Karpas-422 (cell line): ENCODE measurements at regions not wholly inside any gene's neighbourhood (a gene's known extent, or its start where the extent isn't known, plus 50 kb on each side); places are given as distances from the start of the nearest gene placed in this dataset.

ENCODE experiments used
- DNase-seq: peaks from one replicate; pipeline ENCODE4 v3.0.0-alpha.2; 2015
- H2AFZ ChIP-seq: fragments of 200-600 bp; sonication (generic); 2 replicates; pipeline ENCODE4 v1.6.1; 2014; ENCODE audit warnings: antibody characterized with exemption, low read length, mixed read lengths
- H3K27ac ChIP-seq: fragments of 200-600 bp; sonication (generic); 2 replicates; pipeline ENCODE4 v1.5.1; 2014; ENCODE audit warnings: mild to moderate bottlenecking, low read length, moderate library complexity
- H3K27me3 ChIP-seq: fragments of 200-600 bp; sonication (generic); 2 replicates; pipeline ENCODE4 v1.6.1; 2014; ENCODE audit warnings: low read length, mixed read lengths
- H3K36me3 ChIP-seq: fragments of 200-600 bp; sonication (generic); 2 replicates; pipeline ENCODE4 v1.6.1; 2014; ENCODE audit warnings: low read length, mixed read lengths; ENCODE audit not compliant: insufficient read depth
- H3K4me1 ChIP-seq: fragments of 200-600 bp; sonication (generic); 2 replicates; pipeline ENCODE4 v1.6.1; 2014; ENCODE audit warnings: mild to moderate bottlenecking, low read length, mixed read lengths
- H3K4me2 ChIP-seq: fragments of 200-600 bp; sonication (generic); 2 replicates; pipeline ENCODE4 v1.6.1; 2014; ENCODE audit warnings: low read length, low read depth, mild to moderate bottlenecking; ENCODE audit not compliant: poor library complexity, severe bottlenecking
- H3K4me3 ChIP-seq: fragments of 200-600 bp; sonication (generic); 2 replicates; pipeline ENCODE4 v1.5.1; 2014; ENCODE audit warnings: mild to moderate bottlenecking, antibody characterized with exemption, low read length, mixed read lengths
- H3K79me2 ChIP-seq: fragments of 200-600 bp; sonication (generic); 2 replicates; pipeline ENCODE4 v1.6.1; 2014; ENCODE audit warnings: mild to moderate bottlenecking, low read length, mixed read lengths
- H3K9ac ChIP-seq: fragments of 200-600 bp; sonication (generic); 2 replicates; pipeline ENCODE4 v1.6.0; 2014; ENCODE audit warnings: low read length
- H3K9me2 ChIP-seq: fragments of 200-600 bp; sonication (generic), shearing (Covaris generic); replicated peaks from 2 replicates; pipeline ENCODE4 v1.6.0; 2014; ENCODE audit warnings: mild to moderate bottlenecking, low read length, moderate library complexity; ENCODE audit not compliant: insufficient read depth
- H3K9me3 ChIP-seq: fragments of 300-700, 200-600 bp; sonication (generic); 2 replicates; pipeline ENCODE4 v1.6.1; 2014; ENCODE audit warnings: low read length, mixed read lengths
- H4K20me1 ChIP-seq: fragments of 200-600 bp; sonication (generic); 2 replicates; pipeline ENCODE4 v1.6.1; 2014; ENCODE audit warnings: mild to moderate bottlenecking, antibody characterized with exemption, low read length, low read depth; ENCODE audit not compliant: insufficient read depth

DNA sequence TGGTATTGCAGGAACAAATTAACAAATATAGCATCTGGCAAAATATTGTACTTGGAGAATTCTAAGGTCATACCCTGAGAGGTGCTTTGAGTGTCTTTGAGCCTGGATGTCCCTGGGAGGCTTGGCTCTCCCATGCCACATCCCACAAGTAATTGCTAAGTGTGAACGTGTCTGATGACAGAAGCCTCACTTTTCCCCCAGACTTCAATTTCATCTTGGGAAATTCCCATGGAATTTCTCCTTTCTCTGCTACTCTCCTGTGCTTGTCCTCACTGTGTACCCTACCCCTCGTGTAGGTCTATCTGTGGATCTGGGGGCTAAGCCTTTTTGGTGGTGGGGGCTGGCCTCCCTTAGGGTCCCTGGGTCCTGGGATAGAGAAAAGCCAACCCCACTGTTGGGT is 293.3 kb downstream of the TCF7L2 start:
- Histone ChIP-seq H3K27ac (no peak overlapping the region), H4K20me1 (no peaks in the 10 kb centered on the region), H3K4me3 (no peak overlapping the region), H3K9me3 (no peaks in the 10 kb centered on the region), H3K36me3 (no peaks in the 10 kb centered on the region), H2AFZ (no peak overlapping the region), H3K9ac (no peak overlapping the region), H3K79me2 (no peaks in the 10 kb centered on the region), H3K4me1 (no peaks in the 10 kb centered on the region), H3K27me3 (no peaks in the 10 kb centered on the region), H3K9me2 (no peaks in the 10 kb centered on the region), H3K4me2 (no peak overlapping the region)
- DNase-seq, result no peak

DNA sequence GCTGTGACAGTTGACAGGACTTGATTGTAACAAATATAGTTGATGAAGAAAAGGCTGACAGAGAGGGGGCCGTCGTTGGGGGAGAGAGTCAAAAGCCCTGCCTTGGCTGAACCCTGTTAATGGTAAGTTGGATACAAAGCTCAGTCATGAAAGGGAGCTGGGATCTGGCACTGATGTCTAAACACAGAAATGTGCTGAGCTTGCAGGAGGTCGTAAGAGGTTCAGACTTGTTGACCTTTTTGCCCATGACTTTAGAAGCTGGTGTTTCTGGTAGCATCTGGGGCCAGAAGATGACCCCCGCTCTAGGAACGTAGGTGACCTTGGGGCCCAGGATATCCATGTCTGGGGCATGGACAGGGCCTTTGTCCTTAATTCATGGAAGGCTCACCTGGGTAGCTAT is 294.7 kb downstream of the TCF7L2 start:
- Histone ChIP-seq H3K4me1 (no peaks in the 10 kb centered on the region), H3K9me3 (no peaks in the 10 kb centered on the region), H3K27ac (no peak overlapping the region), H3K4me3 (no peak overlapping the region), H2AFZ (no peak overlapping the region), H3K9ac (no peak overlapping the region), H3K36me3 (no peaks in the 10 kb centered on the region), H3K27me3 (no peaks in the 10 kb centered on the region), H3K9me2 (no peaks in the 10 kb centered on the region), H3K4me2 (no peak overlapping the region), H4K20me1 (no peaks in the 10 kb centered on the region), H3K79me2 (no peaks in the 10 kb centered on the region)
- no peak for DNase-seq

DNA sequence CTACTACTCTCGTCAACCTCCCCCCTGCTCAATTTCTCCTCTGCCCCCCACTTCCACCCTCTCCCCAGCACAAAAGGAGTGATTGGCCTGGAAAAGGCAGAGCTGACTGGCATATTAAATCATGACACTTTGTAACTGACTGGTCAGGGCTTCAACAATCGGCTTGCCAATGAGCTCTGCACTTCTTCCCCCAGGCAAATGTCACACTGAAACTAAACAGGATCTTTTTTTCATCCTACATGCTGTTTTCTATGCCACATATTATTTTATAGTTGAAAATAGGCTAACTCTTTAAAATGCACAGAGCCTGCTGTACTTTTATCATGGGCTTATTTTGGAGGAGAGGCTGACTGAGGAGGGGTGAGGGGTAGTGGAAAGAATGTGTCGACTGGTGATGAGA is 295.2 kb downstream of the TCF7L2 start:
- no peak overlapping the region for H2AFZ ChIP-seq
- no peak for DNase-seq
- H3K79me2 ChIP-seq, result no peaks in the 10 kb centered on the region
- H3K9ac ChIP-seq, result no peak overlapping the region
- no peaks in the 10 kb centered on the region for H3K36me3 ChIP-seq
- no peaks in the 10 kb centered on the region for H3K27me3 ChIP-seq
- no peak overlapping the region for H3K4me3 ChIP-seq
- no peak overlapping the region for H3K4me2 ChIP-seq
- no peaks in the 10 kb centered on the region for H3K4me1 ChIP-seq
- H4K20me1 ChIP-seq, result no peaks in the 10 kb centered on the region
- H3K9me3 ChIP-seq, result no peaks in the 10 kb centered on the region
- no peaks in the 10 kb centered on the region for H3K9me2 ChIP-seq
- no peak overlapping the region for H3K27ac ChIP-seq

DNA sequence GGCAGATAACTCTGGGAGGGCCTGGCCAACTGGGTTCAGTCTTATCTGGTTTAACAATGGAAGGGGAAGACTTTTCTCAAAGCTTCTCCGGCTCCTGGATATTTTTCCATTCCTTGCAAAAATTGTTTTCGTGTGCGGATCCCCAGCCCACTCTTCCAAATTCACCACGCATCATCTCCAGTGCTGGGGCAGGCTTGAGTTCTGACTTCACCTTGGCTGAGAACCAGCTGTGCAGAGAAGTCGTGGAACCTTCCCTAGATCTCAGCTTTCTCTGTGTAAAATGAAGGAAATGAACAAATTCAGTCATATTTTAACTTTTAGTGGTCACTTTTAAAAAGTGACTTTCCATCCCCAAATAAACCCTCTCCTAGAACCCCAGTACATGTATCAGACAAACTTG is 297.0 kb downstream of the TCF7L2 start:
- Histone ChIP-seq H3K9me2 (no peaks in the 10 kb centered on the region), H3K4me3 (no peak overlapping the region), H3K9ac (no peak overlapping the region)

DNA sequence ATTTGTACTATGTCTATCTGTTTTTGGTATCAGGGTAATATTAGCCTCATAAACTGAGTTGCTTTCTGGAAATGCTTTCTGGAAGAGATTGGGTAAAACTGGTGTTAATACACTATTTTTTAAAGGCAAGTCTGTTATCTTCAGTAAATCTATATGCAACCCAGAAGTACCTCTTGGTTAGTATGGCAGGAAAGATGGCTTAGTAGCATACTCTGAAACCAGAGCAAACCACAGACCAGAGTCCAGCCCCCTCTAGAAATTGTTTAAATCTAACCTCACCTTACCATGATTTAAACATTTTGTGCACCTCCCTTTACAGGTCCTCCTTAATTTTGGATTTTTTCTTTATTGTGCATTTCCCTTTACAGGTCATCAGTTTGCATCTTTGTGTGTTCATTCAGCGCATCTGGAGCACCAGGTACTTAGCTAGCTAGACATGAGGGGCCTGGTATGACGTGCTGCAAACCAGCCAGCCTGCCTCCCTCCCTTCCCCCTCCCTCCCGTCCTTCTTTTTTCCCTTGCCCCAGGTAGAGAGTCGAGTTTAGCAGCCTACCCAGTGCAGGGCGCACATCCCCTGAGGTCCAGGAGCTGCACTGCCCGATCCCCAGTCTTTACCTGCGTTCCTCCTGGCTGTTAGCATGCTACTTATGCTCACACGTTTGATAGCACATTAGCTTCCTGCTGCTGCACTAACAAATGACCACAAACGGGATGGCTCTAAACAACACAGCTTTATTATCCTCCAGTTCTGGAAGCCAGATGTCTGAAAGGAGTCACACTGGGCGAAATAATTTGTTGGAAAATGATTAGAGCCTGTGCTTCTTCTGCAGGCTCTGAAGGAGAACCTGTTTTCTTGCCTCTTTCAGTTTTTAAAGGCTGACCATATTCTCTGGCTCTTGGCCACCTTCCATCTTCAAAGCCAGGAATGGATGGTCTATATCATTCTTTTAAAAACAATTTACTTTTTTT is 299.9 kb upstream of the HABP2 start:
- no peak for DNase-seq
- no peaks in the 10 kb centered on the region for H4K20me1 ChIP-seq
- no peak overlapping the region for H3K4me2 ChIP-seq
- H3K4me1 ChIP-seq, result no peaks in the 10 kb centered on the region
- no peaks in the 10 kb centered on the region for H3K79me2 ChIP-seq
- H2AFZ ChIP-seq, result no peak overlapping the region
- no peaks in the 10 kb centered on the region for H3K9me3 ChIP-seq
- no peak overlapping the region for H3K27ac ChIP-seq
- H3K4me3 ChIP-seq, result no peak overlapping the region
- no peaks in the 10 kb centered on the region for H3K27me3 ChIP-seq
- H3K36me3 ChIP-seq, result no peaks in the 10 kb centered on the region
- no peaks in the 10 kb centered on the region for H3K9me2 ChIP-seq
- no peak overlapping the region for H3K9ac ChIP-seq

More for the DNA sequence above, 297.0 kb downstream of the TCF7L2 start:
- no peak overlapping the region for H3K27ac ChIP-seq
- no peaks in the 10 kb centered on the region for H3K79me2 ChIP-seq
- H3K36me3 ChIP-seq, result no peaks in the 10 kb centered on the region
- H3K9me3 ChIP-seq, result no peaks in the 10 kb centered on the region
- H4K20me1 ChIP-seq, result no peaks in the 10 kb centered on the region
- H2AFZ ChIP-seq, result no peak overlapping the region
- no peak overlapping the region for H3K4me2 ChIP-seq
- DNase-seq, result no peak
- no peaks in the 10 kb centered on the region for H3K27me3 ChIP-seq
- no peaks in the 10 kb centered on the region for H3K4me1 ChIP-seq

DNA sequence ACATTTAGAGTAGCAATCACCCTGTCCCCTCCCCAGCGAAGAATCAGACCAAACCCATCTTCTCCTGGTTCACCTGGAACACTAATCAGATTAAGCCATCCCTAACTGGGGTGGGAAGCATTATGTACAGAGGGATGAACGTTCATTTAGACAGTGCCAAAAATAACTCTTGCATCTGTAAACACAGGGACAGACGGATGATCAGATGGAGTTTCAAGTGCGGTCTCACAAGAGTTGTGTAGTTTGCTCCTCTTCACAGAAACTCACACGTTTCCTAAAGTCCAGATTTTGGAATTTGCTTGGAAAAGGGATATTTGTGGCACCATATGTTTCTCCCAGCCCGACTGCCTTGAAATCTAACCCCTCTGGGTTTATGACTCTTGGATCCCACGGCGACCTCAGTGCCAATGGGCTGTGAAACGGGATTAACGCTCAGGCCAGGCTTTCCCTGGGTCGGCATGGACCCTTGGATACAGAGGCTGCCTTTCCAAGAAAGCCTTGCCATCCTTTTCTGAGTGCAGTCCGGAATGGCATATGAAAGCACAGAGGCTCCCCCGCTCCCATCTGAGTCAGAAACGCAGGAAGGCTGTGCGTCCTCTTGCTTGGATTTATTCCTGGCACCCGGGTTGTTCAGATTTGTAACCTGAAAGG is 293.2 kb upstream of the HABP2 start:
- Histone ChIP-seq H3K4me3 (no peak overlapping the region), H3K9ac (no peak overlapping the region), H3K4me2 (no peak overlapping the region), H4K20me1 (no peaks in the 10 kb centered on the region), H3K9me3 (no peaks in the 10 kb centered on the region), H3K27ac (no peak overlapping the region), H3K4me1 (no peaks in the 10 kb centered on the region), H3K27me3 (no peaks in the 10 kb centered on the region), H3K36me3 (no peaks in the 10 kb centered on the region), H3K9me2 (no peaks in the 10 kb centered on the region), H3K79me2 (no peaks in the 10 kb centered on the region), H2AFZ (no peak overlapping the region)
- no peak for DNase-seq

DNA sequence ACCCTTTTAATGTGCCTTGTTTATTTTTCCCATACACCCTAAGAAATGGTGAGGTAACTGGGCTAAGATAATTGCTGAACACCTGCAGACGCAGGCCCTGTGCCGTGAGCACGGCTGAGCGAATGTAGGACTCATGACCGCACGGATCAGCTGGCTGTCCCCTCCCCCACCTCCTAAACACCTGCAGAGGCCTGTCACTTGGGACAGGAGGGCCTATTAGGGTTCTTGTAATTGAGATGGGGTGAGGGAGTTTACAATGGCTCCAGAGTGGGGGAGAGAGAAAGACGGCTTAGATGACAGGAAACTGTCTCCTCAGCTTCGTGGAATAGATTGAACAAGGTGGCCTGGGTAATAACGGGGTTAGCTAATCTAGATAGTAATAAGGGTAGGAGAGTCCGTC is 291.7 kb upstream of the HABP2 start:
- Histone ChIP-seq H3K79me2 (no peaks in the 10 kb centered on the region), H3K9me2 (no peaks in the 10 kb centered on the region), H3K9ac (no peak overlapping the region), H3K4me2 (no peak overlapping the region), H2AFZ (no peak overlapping the region), H3K4me1 (peaks cover 6% of the 10 kb centered on the region), H3K4me3 (no peak overlapping the region), H3K27ac (no peak overlapping the region), H3K9me3 (no peaks in the 10 kb centered on the region), H3K36me3 (no peaks in the 10 kb centered on the region), H4K20me1 (no peaks in the 10 kb centered on the region), H3K27me3 (no peaks in the 10 kb centered on the region)
- DNase-seq, result no peak

DNA sequence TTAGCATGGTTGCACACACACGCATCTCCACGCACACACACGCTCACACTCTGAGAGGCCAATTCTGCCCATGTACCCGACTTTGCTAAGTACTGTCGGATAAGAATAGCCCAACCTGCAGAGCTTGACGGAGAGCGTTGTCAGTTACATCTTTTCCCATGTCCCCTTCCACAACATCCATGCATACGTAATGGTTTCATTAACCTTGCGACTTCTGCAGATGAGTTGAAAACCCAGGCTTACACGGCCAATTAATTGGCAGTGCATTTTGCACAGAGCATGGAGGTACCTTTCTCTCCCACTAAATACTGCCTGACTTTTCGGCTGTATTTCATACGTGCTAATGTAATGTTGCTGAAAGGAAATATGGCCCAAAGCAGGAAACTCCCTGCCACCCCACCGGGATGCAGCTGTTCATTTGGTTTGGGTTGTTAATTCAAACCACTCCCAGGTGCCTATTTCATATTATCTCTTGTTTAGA is 291.2 kb upstream of the HABP2 start:
- Histone ChIP-seq H3K36me3 (no peaks in the 10 kb centered on the region), H3K4me3 (no peak overlapping the region), H3K9me3 (no peaks in the 10 kb centered on the region), H3K4me2 (no peak overlapping the region), H3K79me2 (no peaks in the 10 kb centered on the region), H3K27ac (no peak overlapping the region), H3K9me2 (no peaks in the 10 kb centered on the region), H2AFZ (no peak overlapping the region), H3K9ac (no peak overlapping the region), H3K4me1 (peaks cover 8% of the 10 kb centered on the region), H4K20me1 (no peaks in the 10 kb centered on the region), H3K27me3 (no peaks in the 10 kb centered on the region)
- DNase-seq, result no peak
